DMS153 (cell line): ENCODE measurements at regions not wholly inside any gene's neighbourhood (a gene's known extent, or its start where the extent isn't known, plus 50 kb on each side); places are given as distances from the start of the nearest gene placed in this dataset.
"Not testable (repeated sequence)": the region's sequence is repeated elsewhere in the genome, so short reads cannot be mapped to it uniquely, and the experiment has no call there.

Experiments used
- DNase-seq: peaks from one replicate; lab custom pipeline; 2025; lab: John Stamatoyannopoulos, UW

GRCh38 chr2:55771612-55772011, 78.0 kb upstream of the PNPT1 start:
- peak; percentile 21 for DNase-seq

GRCh38 chr2:55768991-55769390, 75.3 kb upstream of the PNPT1 start:
- DNase-seq = no peak

GRCh38 chr2:55766947-55767346, 73.3 kb upstream of the PNPT1 start:
- DNase-seq = no peak

- DNase-seq = not testable (repeated sequence)
Measured at GRCh38 chr2:55765708-55766107, 72.1 kb upstream of the PNPT1 start.

- DNase-seq = no peak
Measured at GRCh38 chr2:55763721-55764120, 70.1 kb upstream of the PNPT1 start.

GRCh38 chr2:55761526-55761925, 67.9 kb upstream of the PNPT1 start:
- no peak for DNase-seq

GRCh38 chr2:55761024-55761423, 67.4 kb upstream of the PNPT1 start:
- DNase-seq = no peak

- no peak for DNase-seq
Measured at GRCh38 chr2:55760125-55760524, 66.5 kb upstream of the PNPT1 start.

GRCh38 chr2:55759271-55759921, 65.8 kb upstream of the PNPT1 start:
- no peak for DNase-seq

GRCh38 chr2:55751966-55752365, 58.3 kb upstream of the PNPT1 start:
- no peak for DNase-seq

GRCh38 chr2:55743583-55743982, 49.9 kb upstream of the PNPT1 start:
- DNase-seq = no peak
